Peyer's patch (tissue), 4 donors: ENCODE measurements at regions not wholly inside any gene's neighbourhood (a gene's known extent, or its start where the extent isn't known, plus 50 kb on each side); places are given as distances from the start of the nearest gene placed in this dataset.

Source experiments
- CTCF ChIP-seq, 6 experiments: fragments of 450-650 bp in 4 of 6; fragments of 200-600 bp in 2 of 6; sonication (generic) in 1 of 6; IDR thresholded peaks; one replicate each; pipeline ENCODE4 v1.5.1; 2017 to 2019; ENCODE audit warnings: antibody characterized with exemption in 6 of 6, mild to moderate bottlenecking in 3 of 6, moderate library complexity in 1 of 6
- POLR2A ChIP-seq, 2 donors: fragments of 450-650 bp; IDR thresholded peaks; one replicate each; pipeline ENCODE4 v1.5.1; 2017; ENCODE audit warnings: antibody characterized with exemption in 2 of 2, mild to moderate bottlenecking in 2 of 2, moderate library complexity in 2 of 2

- TF ChIP-seq CTCF (IDR thresholded peaks at IDR 0.05) (no peak), POLR2A (IDR thresholded peaks at IDR 0.05) (no peak)
Observed at GRCh38 chr6:48233063-48233462, 122.1 kb upstream of the PTCHD4 start.
